Activated CD8-positive, alpha-beta T cell treated with anti-CD3 and anti-CD28 coated beads for 36 hours (primary cell): ENCODE measurements at regions not wholly inside any gene's neighbourhood (a gene's known extent, or its start where the extent isn't known, plus 50 kb on each side); places are given as distances from the start of the nearest gene placed in this dataset.

Experiments used
- ATAC-seq: fragments of 200-7000 bp; cut with Tn5 transposase; one replicate; pipeline ENCODE4 v1.10.0; 2021; ENCODE audit warnings: mild to moderate bottlenecking, moderate library complexity
- CTCF ChIA-PET: fragments of 350-600 bp; sonication (Branson Sonifier 250); formaldehyde crosslinking; loops from one replicate; lab custom pipeline; 2021; ENCODE audit warnings: antibody characterized with exemption; lab: Charles Lee
- POLR2A ChIA-PET: fragments of 350-600 bp; sonication (Branson Sonifier 250); formaldehyde crosslinking; loops from one replicate; lab custom pipeline; 2021; ENCODE audit warnings: antibody characterized with exemption; lab: Charles Lee
- DNase-seq: peaks from one replicate; pipeline ENCODE4 v3.0.0-alpha.2; 2020
- H3K27ac Mint-ChIP-seq: one replicate; pipeline ENCODE4 v1.8.0; 2021; ENCODE audit warnings: mild to moderate bottlenecking, mixed read lengths
- H3K27me3 Mint-ChIP-seq: one replicate; pipeline ENCODE4 v1.8.0; 2021; ENCODE audit warnings: mixed read lengths
- H3K36me3 Mint-ChIP-seq: one replicate; pipeline ENCODE4 v1.8.0; 2021; ENCODE audit warnings: low read depth, mixed read lengths
- H3K4me1 Mint-ChIP-seq: one replicate; pipeline ENCODE4 v1.8.0; 2021; ENCODE audit warnings: low read depth, mixed read lengths
- H3K4me3 Mint-ChIP-seq: one replicate; pipeline ENCODE4 v1.8.0; 2021; ENCODE audit warnings: mild to moderate bottlenecking, moderate library complexity, mixed read lengths
- H3K9me3 Mint-ChIP-seq: one replicate; pipeline ENCODE4 v1.8.0; 2021; ENCODE audit warnings: mixed read lengths
- CTCF ChIP-seq: fragments of 200-600 bp; IDR thresholded peaks from one replicate; pipeline ENCODE4 v1.8.0; 2022; ENCODE audit warnings: antibody characterized with exemption, mild to moderate bottlenecking
- intact Hi-C: fragments of 100-400 bp; cut with micrococcal nuclease; formaldehyde crosslinking; loops from one replicate; pipeline ENCODE4 v1.10.0; 2022

- CTCF ChIA-PET: no interaction called here
- H3K9me3 Mint-ChIP-seq: peaks cover 3% of the 10 kb centered on the region
- intact Hi-C loops: no loop called here
- H3K27me3 Mint-ChIP-seq: no peaks in the 10 kb centered on the region
- DNase-seq (no peak), ATAC-seq (no peak)
- POLR2A ChIA-PET: no interaction called here
- no peaks in the 10 kb centered on the region for H3K36me3 Mint-ChIP-seq
- no peaks in the 10 kb centered on the region for H3K4me1 Mint-ChIP-seq
- H3K4me3 Mint-ChIP-seq: no peak overlapping the region
- TF ChIP-seq CTCF: no peak
- H3K27ac Mint-ChIP-seq: no peak overlapping the region
Measured at GRCh38 chr11:23956586-23956985, 540.3 kb upstream of the LUZP2 start.

- no peak for DNase-seq
- no peak for ATAC-seq
- TF ChIP-seq CTCF: no peak
- Mint-ChIP-seq H3K27ac (no peak overlapping the region), H3K4me1 (no peaks in the 10 kb centered on the region), H3K9me3 (peaks cover 3% of the 10 kb centered on the region), H3K27me3 (no peaks in the 10 kb centered on the region), H3K4me3 (no peak overlapping the region), H3K36me3 (no peaks in the 10 kb centered on the region)
- POLR2A ChIA-PET: no interaction called here
- CTCF ChIA-PET: no interaction called here
- intact Hi-C loops: no loop called here
Measured at GRCh38 chr11:23957314-23957713, 539.5 kb upstream of the LUZP2 start.

DNA sequence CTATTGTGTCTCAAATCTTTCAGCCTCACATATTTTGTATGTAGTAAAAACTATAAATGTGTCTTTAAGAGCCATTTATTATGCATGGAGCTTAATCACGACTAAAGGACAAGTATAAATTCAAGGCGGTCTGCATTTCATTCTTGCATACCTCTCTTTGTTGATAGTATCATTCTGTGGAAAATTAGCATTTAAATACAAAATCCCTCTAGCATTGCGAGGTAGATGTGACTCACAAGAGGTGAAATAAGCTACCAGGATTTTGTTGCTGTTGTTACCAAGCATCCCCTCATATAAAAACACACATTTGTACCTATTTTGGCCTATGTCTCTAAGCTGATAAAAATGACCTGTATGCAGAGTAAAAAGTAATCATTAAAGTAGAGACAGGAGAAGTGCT lies 537.4 kb upstream of the LUZP2 start:
- intact Hi-C loops: no loop called here
- DNase-seq: no peak
- no peaks in the 10 kb centered on the region for H3K27me3 Mint-ChIP-seq
- ChIA-PET CTCF (interaction anchor here (0.6 kb wide), 1 partner anchor 9 kb away, joined by 3 read pairs; no protein-coding TSS in a partner anchor), POLR2A (no interaction called here)
- TF ChIP-seq CTCF: no peak
- H3K27ac Mint-ChIP-seq: no peak overlapping the region
- H3K9me3 Mint-ChIP-seq: peaks cover 7% of the 10 kb centered on the region
- no peak for ATAC-seq
- no peaks in the 10 kb centered on the region for H3K4me1 Mint-ChIP-seq
- H3K36me3 Mint-ChIP-seq: no peaks in the 10 kb centered on the region
- H3K4me3 Mint-ChIP-seq: no peak overlapping the region

GRCh38 chr11:23961503-23962338 lies 535.1 kb upstream of the LUZP2 start:
- ChIA-PET POLR2A (no interaction called here), CTCF (no interaction called here)
- no peak for DNase-seq
- Mint-ChIP-seq H3K36me3 (no peaks in the 10 kb centered on the region), H3K27me3 (no peaks in the 10 kb centered on the region), H3K27ac (no peak overlapping the region), H3K4me3 (no peak overlapping the region), H3K9me3 (peaks cover 9% of the 10 kb centered on the region), H3K4me1 (no peaks in the 10 kb centered on the region)
- intact Hi-C loops: no loop called here
- ATAC-seq: no peak
- TF ChIP-seq CTCF: no peak

- Mint-ChIP-seq H3K9me3 (peaks cover 6% of the 10 kb centered on the region), H3K36me3 (no peaks in the 10 kb centered on the region), H3K4me3 (no peak overlapping the region), H3K27ac (no peak overlapping the region), H3K4me1 (no peaks in the 10 kb centered on the region), H3K27me3 (no peaks in the 10 kb centered on the region)
- intact Hi-C loops: no loop called here
- POLR2A ChIA-PET: no interaction called here
- CTCF ChIA-PET: no interaction called here
- DNase-seq: no peak
- ATAC-seq: no peak
- TF ChIP-seq CTCF: no peak
Measured at GRCh38 chr11:23973244-23973643, 523.6 kb upstream of the LUZP2 start.
